GM12878 (cell line): ENCODE measurements at regions not wholly inside any gene's neighbourhood (a gene's known extent, or its start where the extent isn't known, plus 50 kb on each side); places are given as distances from the start of the nearest gene placed in this dataset.

ENCODE experiments used
- ATAC-seq: fragments of 200-7000 bp; cut with Tn5 transposase; 3 replicates; pipeline ENCODE4 v1.9.1; 2020; ENCODE audit warnings: mild to moderate bottlenecking, moderate library complexity
- BruUV-seq: library from RNA; stranded (reverse); fragments of 400-500 nt; replicated peaks from 2 replicates; lab custom pipeline; 2021; lab: Mats Ljungman, UMichigan
- CTCF ChIA-PET: fragments of 300-600 bp; sonication (Branson Sonifier 250); formaldehyde crosslinking; extraction: SDS; loops from one replicate; lab custom pipeline; 2021; ENCODE audit warnings: inconsistent platforms; lab: Yijun Ruan, JAX
- POLR2A ChIA-PET: fragments of 350-600 bp; formaldehyde crosslinking; extraction: SDS; loops from one replicate; lab custom pipeline; 2021; ENCODE audit warnings: inconsistent platforms; lab: Charles Lee
- RAD21 ChIA-PET: fragments of 300-600 bp; sonication (Branson Sonifier 250); formaldehyde crosslinking; loops from one replicate; lab custom pipeline; 2023; ENCODE audit warnings: antibody characterized with exemption; ENCODE audit not compliant: unreplicated experiment; lab: Charles Lee
- SMC1A ChIA-PET: fragments of 300-600 bp; sonication (Branson Sonifier 250); formaldehyde crosslinking; loops from one replicate; lab custom pipeline; 2023; ENCODE audit not compliant: unreplicated experiment, uncharacterized antibody; lab: Charles Lee
- DNase-seq: peaks from one replicate; pipeline ENCODE4 v3.0.0-alpha.2; 2011; ENCODE audit warnings: low read depth, low spot score
- FAIRE-seq: peaks from 3 replicates; lab custom pipeline; 2011; peaks lifted over from hg19 to GRCh38; lab: Jason Lieb, UNC
- H2AFZ ChIP-seq: 2 replicates; pipeline ENCODE4 v1.6.0; 2011; ENCODE audit warnings: low read depth, low read length, control low read depth; ENCODE audit not compliant: control insufficient read depth
- H3K27ac ChIP-seq: 2 replicates; pipeline ENCODE4 v1.5.1; 2011; ENCODE audit warnings: control low read depth; ENCODE audit not compliant: control insufficient read depth, insufficient read depth
- H3K27me3 ChIP-seq, 2 experiments: replicated peaks in 1 of 2; 2 replicates each; pipeline versions ENCODE4 v1.6.0 to v1.6.1; 2011; ENCODE audit warnings: low read length in 1 of 2; ENCODE audit not compliant: control insufficient read depth in 2 of 2, insufficient read depth in 2 of 2
- H3K36me3 ChIP-seq, 2 experiments: 2 replicates each; pipeline ENCODE4 v1.5.1; 2011; ENCODE audit warnings: low read length in 1 of 2; ENCODE audit not compliant: control insufficient read depth in 2 of 2, insufficient read depth in 2 of 2
- H3K4me1 ChIP-seq: 2 replicates; pipeline ENCODE4 v1.6.1; 2011; ENCODE audit warnings: mild to moderate bottlenecking, low read length, moderate library complexity, mixed read lengths; ENCODE audit not compliant: control insufficient read depth, insufficient read depth
- H3K4me2 ChIP-seq: 2 replicates; pipeline ENCODE4 v1.6.0; 2011; ENCODE audit warnings: control low read depth; ENCODE audit not compliant: control insufficient read depth, insufficient read depth
- H3K4me3 ChIP-seq: fragments of 200-600 bp; sonication (generic); 2 replicates; pipeline ENCODE4 v1.5.1; 2016
- H3K79me2 ChIP-seq: 2 replicates; pipeline ENCODE4 v1.6.0; 2011; ENCODE audit warnings: low read length; ENCODE audit not compliant: control insufficient read depth, insufficient read depth
- H3K9ac ChIP-seq: 2 replicates; pipeline ENCODE4 v1.8.0; 2011; ENCODE audit warnings: low read length, control low read depth, mixed read lengths; ENCODE audit not compliant: control insufficient read depth, insufficient read depth
- H3K9me3 ChIP-seq: replicated peaks from 3 replicates; pipeline ENCODE4 v1.5.1; 2011; ENCODE audit warnings: mild to moderate bottlenecking, low read length; ENCODE audit not compliant: control insufficient read depth, insufficient read depth
- H4K20me1 ChIP-seq: 2 replicates; pipeline ENCODE4 v1.6.0; 2011; ENCODE audit not compliant: control insufficient read depth, insufficient read depth
- CBFB ChIP-seq: IDR thresholded peaks from 2 replicates; pipeline ENCODE4 v1.6.1; 2016; ENCODE audit warnings: antibody characterized with exemption, low read depth
- CREB1 ChIP-seq: IDR thresholded peaks from 2 replicates; pipeline ENCODE4 v1.6.1; 2012; ENCODE audit warnings: low read depth, mild to moderate bottlenecking, inconsistent platforms
- ETV6 ChIP-seq, 2 experiments: fragments of 450-650 bp in 1 of 2; IDR thresholded peaks in 1 of 2; conservative IDR thresholded peaks in 1 of 2; 2 replicates each; pipeline ENCODE4 v1.6.1; 2014; ENCODE audit warnings: antibody characterized with exemption in 1 of 2, borderline replicate concordance in 1 of 2, low read depth in 1 of 2, mild to moderate bottlenecking in 1 of 2, moderate library complexity in 1 of 2
- MEF2B ChIP-seq: fragments of 450-650 bp; IDR thresholded peaks from 2 replicates; pipeline ENCODE4 v1.6.1; 2018; ENCODE audit warnings: mild to moderate bottlenecking, moderate library complexity; ENCODE audit not compliant: partially characterized antibody, poor library complexity, severe bottlenecking
- MXI1 ChIP-seq: fragments of 150-350 bp; IDR thresholded peaks from 2 replicates; pipeline ENCODE4 v1.6.1; 2011; ENCODE audit warnings: low read depth, mild to moderate bottlenecking, inconsistent platforms, low read length, improper control_type of control experiment
- MYC ChIP-seq: IDR thresholded peaks from 2 replicates; pipeline ENCODE4 v1.6.1; 2011; ENCODE audit warnings: mild to moderate bottlenecking, low read length, moderate library complexity, inconsistent platforms; ENCODE audit not compliant: insufficient read depth, insufficient replicate concordance, insufficient read length, severe bottlenecking
- PAX8 ChIP-seq: fragments of 450-650 bp; IDR thresholded peaks from 2 replicates; pipeline ENCODE4 v1.6.1; 2017; ENCODE audit warnings: mild to moderate bottlenecking, moderate library complexity
- SIX5 ChIP-seq: IDR thresholded peaks from 2 replicates; pipeline ENCODE4 v1.6.1; 2011; ENCODE audit warnings: mild to moderate bottlenecking, low read depth, low read length, moderate library complexity; ENCODE audit not compliant: severe bottlenecking
- ZNF24 ChIP-seq: fragments of 450-650 bp; IDR thresholded peaks from 2 replicates; pipeline ENCODE4 v1.6.1; 2017; ENCODE audit warnings: antibody characterized with exemption, mild to moderate bottlenecking
- WGBS: methylation state at CpG from one replicate; pipeline ENCODE4 v1.1.6; 2016; ENCODE audit warnings: low lambda C conversion rate; ENCODE audit not compliant: insufficient replicate concordance, insufficient coverage; ENCODE audit errors: missing lambda C conversion rate; 5-methylcytosine and 5-hydroxymethylcytosine counted together
- in situ Hi-C: fragments of 300-500 bp; cut with MboI; formaldehyde crosslinking; loops from 9 replicates; pipeline ENCODE4 v1.14.3; 2018; ENCODE audit warnings: mixed read lengths
- intact Hi-C: fragments of 100-400 bp; cut with micrococcal nuclease; formaldehyde crosslinking; loops from one replicate; pipeline ENCODE4 v1.14.2; 2022; ENCODE audit not compliant: unreplicated experiment
- TF ChIP-seq, protein P1 (sequence below): IDR thresholded peaks from 2 replicates; pipeline ENCODE4 v1.6.1; 2012; ENCODE audit warnings: low read length, inconsistent platforms
- TF ChIP-seq, protein P2 (sequence below): fragments of 450-650 bp; IDR thresholded peaks from 2 replicates; pipeline ENCODE4 v1.6.1; 2017; ENCODE audit warnings: mild to moderate bottlenecking, low read depth, inconsistent platforms; ENCODE audit not compliant: poor library complexity, severe bottlenecking

DNA sequence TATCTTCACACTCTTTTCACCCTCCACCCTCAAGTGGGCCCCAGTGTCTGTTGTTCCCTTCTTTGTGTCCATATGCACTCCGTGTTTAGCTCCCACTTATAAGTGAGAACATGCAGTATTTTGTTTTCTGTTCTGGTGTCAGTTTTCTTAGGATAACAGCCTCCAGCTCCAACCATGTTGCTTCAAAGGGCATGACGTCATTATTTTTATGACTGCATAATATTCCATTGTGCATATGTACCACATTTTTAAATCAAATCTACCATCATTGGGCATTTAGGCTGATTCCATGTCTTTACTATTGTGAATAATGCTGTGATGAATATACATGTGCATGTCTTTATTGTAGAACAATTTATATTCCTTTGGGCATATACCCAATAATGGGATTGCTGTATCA lies 140.3 kb downstream of the LYPLAL1 start:
- no TSS peak for BruUV-seq
- no peaks in the 10 kb centered on the region for H3K4me1 ChIP-seq
- CTCF ChIA-PET = no interaction called here
- SMC1A ChIA-PET = no interaction called here
- POLR2A ChIA-PET = no interaction called here
- H3K27me3 ChIP-seq = no peaks in the 10 kb centered on the region
- FAIRE-seq = no peak
- ATAC-seq = no peak
- in situ Hi-C loops = no loop called here
- TF ChIP-seq CBFB = no peak
- TF ChIP-seq, protein P1, sequence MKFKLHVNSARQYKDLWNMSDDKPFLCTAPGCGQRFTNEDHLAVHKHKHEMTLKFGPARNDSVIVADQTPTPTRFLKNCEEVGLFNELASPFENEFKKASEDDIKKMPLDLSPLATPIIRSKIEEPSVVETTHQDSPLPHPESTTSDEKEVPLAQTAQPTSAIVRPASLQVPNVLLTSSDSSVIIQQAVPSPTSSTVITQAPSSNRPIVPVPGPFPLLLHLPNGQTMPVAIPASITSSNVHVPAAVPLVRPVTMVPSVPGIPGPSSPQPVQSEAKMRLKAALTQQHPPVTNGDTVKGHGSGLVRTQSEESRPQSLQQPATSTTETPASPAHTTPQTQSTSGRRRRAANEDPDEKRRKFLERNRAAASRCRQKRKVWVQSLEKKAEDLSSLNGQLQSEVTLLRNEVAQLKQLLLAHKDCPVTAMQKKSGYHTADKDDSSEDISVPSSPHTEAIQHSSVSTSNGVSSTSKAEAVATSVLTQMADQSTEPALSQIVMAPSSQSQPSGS = no peak
- no peak for TF ChIP-seq PAX8
- TF ChIP-seq MYC = no peak
- TF ChIP-seq ETV6 (conservative IDR thresholded peaks at IDR 0.05 in 1 of 2, IDR thresholded peaks at IDR 0.05 in 1 of 2; ENCODE audit: borderline replicate concordance in 1 of 2, low read depth in 1 of 2) = no peak
- no peak for TF ChIP-seq SIX5
- TF ChIP-seq, protein P2, sequence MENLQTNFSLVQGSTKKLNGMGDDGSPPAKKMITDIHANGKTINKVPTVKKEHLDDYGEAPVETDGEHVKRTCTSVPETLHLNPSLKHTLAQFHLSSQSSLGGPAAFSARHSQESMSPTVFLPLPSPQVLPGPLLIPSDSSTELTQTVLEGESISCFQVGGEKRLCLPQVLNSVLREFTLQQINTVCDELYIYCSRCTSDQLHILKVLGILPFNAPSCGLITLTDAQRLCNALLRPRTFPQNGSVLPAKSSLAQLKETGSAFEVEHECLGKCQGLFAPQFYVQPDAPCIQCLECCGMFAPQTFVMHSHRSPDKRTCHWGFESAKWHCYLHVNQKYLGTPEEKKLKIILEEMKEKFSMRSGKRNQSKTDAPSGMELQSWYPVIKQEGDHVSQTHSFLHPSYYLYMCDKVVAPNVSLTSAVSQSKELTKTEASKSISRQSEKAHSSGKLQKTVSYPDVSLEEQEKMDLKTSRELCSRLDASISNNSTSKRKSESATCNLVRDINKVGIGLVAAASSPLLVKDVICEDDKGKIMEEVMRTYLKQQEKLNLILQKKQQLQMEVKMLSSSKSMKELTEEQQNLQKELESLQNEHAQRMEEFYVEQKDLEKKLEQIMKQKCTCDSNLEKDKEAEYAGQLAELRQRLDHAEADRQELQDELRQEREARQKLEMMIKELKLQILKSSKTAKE = no peak
- no peak for TF ChIP-seq CREB1
- no peak for TF ChIP-seq ZNF24
- no peak for TF ChIP-seq MXI1
- TF ChIP-seq MEF2B = no peak
- H3K9me3 ChIP-seq = no peaks in the 10 kb centered on the region
- no peaks in the 10 kb centered on the region for H4K20me1 ChIP-seq
- WGBS = 44% methylated on average over 2 of the region's 2 CpGs
- RAD21 ChIA-PET = no interaction called here
- H3K79me2 ChIP-seq = no peaks in the 10 kb centered on the region
- intact Hi-C loops = no loop called here
- H3K36me3 ChIP-seq = no peaks in the 10 kb centered on the region
- no peak overlapping the region for H2AFZ ChIP-seq
- no peak for DNase-seq
- H3K27ac ChIP-seq = no peak overlapping the region
- no peak overlapping the region for H3K4me3 ChIP-seq
- no peak overlapping the region for H3K4me2 ChIP-seq
- no peak overlapping the region for H3K9ac ChIP-seq
